ENCODE measurements at regions not wholly inside any gene's neighbourhood (a gene's known extent, or its start where the extent isn't known, plus 50 kb on each side); places are given as distances from the start of the nearest gene placed in this dataset.

DNA sequence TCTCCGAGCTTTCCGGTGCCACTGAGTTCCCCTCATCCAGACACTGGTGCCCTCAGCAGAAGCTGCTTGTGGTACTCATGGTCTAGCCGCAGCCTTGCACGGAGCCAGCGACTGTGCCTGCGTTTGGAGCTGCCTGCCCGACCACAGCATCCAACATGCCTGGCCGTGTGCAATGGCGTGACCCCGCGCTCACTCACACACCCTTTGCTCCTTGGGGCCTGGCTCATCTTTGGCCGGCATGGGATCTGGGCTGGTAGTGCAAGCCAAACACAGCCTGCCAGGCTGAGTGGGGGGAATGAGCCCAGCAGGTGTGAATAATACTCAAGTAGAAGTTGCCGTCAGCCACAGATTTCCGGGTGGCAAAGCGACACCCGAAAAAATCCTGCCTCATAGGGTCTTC is 1178.7 kb upstream of the GBE1 start:
- TF ChIP-seq GATA3 (IDR thresholded peaks at IDR 0.05; ENCODE audit: low read depth, low read length) (no peak), GATA2 (IDR thresholded peaks at IDR 0.05; ENCODE audit: low read depth, low read length) (no peak)

DNA sequence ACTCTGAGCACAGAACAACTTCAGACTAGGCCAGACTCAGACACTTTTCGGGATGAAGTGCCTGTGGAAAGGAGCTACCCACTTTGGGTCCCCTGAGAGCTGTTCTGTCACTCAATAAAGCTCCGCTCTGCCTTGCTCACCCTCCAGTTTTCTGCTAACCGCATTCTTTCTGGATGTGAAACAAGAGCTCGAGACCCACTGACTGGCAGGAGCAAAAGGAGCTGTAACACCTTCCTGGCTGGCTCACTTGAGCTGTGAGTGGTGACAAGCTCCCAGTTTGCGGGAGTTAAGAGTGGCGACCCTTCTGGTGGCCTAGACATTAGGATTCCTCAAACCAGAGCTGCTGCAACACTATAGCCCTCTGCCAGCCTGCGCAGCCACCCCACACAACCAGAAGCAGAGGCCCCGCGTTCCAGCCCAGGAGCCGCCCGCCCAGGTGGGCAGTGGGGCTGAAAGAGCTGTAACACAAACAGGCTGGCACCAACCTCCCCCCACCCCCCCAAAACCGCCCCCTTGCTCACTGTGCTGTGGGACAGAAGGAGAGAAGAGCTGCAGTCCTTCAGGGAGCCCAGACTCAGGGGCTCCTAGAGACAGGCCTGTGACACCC is 1178.1 kb upstream of the GBE1 start:
- TF ChIP-seq GATA3 (IDR thresholded peaks at IDR 0.05; ENCODE audit: low read depth, low read length) (no peak), GATA2 (IDR thresholded peaks at IDR 0.05; ENCODE audit: low read depth, low read length) (no peak)

DNA sequence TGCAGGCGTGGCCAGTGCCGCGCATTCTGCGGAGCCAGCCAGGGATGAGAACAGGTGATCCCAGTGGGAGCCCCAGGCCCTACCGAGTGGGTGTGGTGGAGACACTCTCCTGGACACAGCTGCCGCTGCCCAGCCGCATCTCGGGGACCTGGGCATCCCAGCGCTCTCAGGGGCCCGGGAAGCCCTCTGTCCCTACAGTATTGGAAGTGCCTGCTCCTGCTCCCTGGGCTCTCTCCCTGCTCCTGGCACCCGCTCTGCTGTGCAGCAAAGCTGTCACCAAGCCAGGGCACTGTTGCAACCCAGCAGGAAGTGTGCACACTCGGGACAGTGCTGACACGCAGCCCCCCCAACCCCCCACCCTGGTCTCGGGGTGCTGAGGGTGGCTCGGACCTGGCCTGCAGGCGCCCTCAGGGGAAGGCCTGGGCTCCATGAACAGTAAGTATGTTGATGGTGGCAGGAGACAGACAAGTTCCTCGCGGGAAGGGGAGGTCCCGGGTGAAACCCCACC is 1177.4 kb upstream of the GBE1 start:
- no peak for TF ChIP-seq GATA3 (IDR thresholded peaks at IDR 0.05; ENCODE audit: low read depth, low read length)
- no peak for TF ChIP-seq GATA2 (IDR thresholded peaks at IDR 0.05; ENCODE audit: low read depth, low read length)

DNA sequence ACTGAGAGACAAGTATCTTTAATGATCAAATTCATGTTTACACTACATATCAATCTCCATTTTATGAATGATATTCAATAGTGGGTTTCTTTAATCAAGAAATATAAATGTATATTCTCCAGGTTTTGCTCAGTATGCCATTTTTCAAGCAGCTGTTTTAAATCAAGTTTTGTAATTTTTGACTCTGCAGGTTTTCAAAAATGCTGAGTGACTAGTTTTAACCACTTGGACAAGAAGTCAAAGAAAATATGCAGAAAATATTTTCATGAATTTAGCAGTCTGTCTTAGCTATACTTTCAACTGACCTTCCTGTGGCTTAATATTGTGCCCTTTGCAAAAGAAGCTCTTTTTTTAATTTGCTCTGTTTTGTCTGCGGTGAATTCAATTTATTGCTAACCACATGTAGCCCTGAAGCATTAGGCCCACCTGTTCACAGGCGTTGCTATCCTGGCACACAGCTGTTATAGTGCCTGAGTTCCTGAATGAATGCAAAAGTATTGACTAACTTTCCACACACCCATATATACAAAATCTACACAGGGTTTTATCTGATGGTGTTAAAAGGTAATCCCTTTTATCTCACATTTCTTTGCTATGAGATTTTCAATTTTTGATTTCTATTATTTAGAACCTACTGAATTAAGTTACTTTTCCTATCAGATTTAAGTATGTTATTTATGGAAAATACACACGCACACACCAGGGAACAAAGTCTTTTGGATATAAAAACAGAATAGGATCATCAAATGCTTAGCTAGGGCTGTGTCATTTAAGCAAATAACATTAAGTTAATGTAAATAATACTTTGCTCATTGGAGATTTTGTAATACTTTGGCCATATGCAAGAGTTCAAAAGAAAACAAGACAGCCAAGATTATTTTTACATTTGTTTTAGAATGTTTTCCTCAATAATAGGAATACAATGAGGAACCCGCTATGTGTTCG is 1166.1 kb upstream of the GBE1 start:
- no peak for TF ChIP-seq GATA3 (IDR thresholded peaks at IDR 0.05; ENCODE audit: low read depth, low read length)
- no peak for TF ChIP-seq GATA2 (IDR thresholded peaks at IDR 0.05; ENCODE audit: low read depth, low read length)

DNA sequence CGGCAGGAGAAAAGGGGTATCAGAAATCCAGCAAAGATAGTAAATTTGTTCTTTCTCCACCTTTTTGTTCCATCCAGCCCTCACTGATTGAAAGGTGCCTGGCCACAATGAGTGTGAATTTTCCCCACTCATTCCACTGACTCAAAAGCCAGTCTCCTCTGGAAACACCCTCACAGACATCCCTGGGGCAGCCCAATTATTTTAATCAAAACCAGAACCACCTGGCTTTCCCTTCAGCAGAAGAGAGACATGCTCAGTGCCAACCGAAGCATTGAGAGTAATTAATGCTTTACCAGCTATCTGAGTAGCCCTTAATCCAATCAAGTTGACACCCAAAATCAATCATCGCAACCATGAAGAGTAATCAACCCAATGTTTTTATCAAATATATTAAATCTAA is 1129.6 kb upstream of the GBE1 start:
- TF ChIP-seq GATA3 (IDR thresholded peaks at IDR 0.05; ENCODE audit: low read depth, low read length) = no peak
- no peak for TF ChIP-seq GATA2 (IDR thresholded peaks at IDR 0.05; ENCODE audit: low read depth, low read length)

DNA sequence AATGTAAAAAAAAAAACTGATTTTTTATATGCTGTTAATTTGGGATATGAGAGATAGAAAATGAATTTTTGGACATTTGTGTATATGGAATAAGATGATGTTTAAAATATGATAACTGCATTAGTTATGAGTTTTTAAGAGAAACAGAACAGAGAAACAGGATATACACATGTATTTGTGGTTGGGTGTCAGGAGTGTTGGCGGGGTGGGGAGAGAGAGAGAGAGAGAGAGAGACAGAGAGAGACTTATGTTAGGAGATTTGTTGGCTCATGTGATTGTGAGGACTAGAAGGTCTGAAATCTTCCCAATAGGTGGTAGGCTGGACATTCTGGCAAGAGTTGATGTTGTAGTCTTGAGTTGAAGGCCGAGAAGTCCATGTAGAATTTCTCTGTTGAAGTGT is 1121.6 kb upstream of the GBE1 start:
- TF ChIP-seq GATA2 (IDR thresholded peaks at IDR 0.05; ENCODE audit: low read depth, low read length) (no peak), GATA3 (IDR thresholded peaks at IDR 0.05; ENCODE audit: low read depth, low read length) (no peak)

DNA sequence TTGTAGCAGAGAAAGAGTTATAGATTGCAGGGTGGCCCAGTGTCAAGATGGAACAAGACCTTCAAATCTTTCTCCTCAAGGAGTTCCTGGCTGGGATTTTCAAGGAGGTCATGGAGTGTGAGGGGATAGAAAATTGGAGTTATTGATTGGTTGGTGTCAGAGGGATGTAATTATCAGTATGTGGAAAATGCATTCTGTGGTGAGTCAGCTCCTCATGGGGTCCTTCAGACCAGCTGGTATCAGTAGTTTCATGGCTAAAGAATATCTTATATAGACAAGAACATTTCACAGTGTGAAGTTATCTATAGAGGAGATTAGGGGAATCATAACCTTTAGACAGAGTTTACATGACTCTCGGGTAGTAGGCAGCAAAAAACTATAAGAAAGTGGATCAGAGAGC is 1114.0 kb upstream of the GBE1 start:
- TF ChIP-seq GATA2 (IDR thresholded peaks at IDR 0.05; ENCODE audit: low read depth, low read length) = no peak
- TF ChIP-seq GATA3 (IDR thresholded peaks at IDR 0.05; ENCODE audit: low read depth, low read length) = no peak

DNA sequence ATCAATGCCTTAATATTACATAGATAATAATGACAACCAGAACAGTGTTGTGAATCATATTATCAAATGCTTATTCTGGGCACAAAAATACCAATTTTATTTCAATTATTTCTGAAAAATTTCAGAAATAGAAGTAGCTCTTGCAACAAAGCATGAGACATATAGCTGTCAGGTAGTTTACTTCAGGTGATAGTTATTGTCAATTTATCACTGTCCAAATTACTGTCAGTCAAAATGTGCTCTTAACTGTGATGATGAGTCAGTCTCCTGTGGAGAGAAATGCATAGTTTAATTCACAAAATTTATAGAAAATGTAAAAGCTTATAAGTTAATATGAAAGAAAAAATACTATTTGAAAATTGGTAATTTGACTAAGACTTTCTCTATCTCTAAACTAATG is 1078.4 kb upstream of the GBE1 start:
- TF ChIP-seq GATA3 (IDR thresholded peaks at IDR 0.05; ENCODE audit: low read depth, low read length) = no peak
- TF ChIP-seq GATA2 (IDR thresholded peaks at IDR 0.05; ENCODE audit: low read depth, low read length) = no peak

DNA sequence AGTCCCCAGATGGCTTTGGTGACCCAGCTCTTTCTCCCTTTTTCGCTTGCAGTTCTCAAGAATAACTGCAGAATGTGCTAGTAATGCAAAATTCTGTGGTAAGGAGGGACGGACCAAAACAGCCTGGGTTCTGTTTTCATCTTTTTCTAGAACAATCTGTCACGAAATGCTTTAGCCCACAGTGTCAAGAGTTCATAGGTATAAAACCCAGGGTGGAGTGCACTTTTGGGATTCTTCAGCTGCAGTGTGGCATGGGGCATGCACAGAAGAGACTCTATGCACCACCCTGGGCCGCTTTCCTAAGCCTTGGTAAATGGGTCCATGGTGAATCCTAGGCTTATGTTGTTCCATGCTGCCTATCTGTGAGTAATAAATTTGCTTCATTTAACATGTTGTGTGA is 1072.7 kb upstream of the GBE1 start:
- no peak for TF ChIP-seq GATA3 (IDR thresholded peaks at IDR 0.05; ENCODE audit: low read depth, low read length)
- TF ChIP-seq GATA2 (IDR thresholded peaks at IDR 0.05; ENCODE audit: low read depth, low read length) = no peak

DNA sequence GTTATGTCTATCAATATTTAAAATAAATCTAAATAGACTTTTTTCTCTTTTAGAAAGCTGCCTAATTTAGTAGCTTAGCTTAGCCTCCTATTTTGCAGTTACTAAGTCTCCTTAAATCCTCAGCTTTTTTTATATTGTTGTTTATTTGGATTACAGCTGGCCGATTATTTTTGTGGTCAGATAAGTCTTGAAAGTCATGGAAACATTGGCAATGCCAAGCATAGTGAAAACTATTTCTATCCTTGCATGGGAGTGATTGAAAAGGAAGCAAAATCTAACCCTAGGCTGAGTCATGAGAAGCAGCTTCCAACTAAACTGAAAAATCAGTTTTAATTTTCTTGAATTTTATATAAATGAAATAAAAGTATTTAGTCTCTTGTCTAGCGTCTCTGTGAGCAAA is 1063.0 kb upstream of the GBE1 start:
- TF ChIP-seq GATA3 (IDR thresholded peaks at IDR 0.05; ENCODE audit: low read depth, low read length) = no peak
- no peak for TF ChIP-seq GATA2 (IDR thresholded peaks at IDR 0.05; ENCODE audit: low read depth, low read length)

DNA sequence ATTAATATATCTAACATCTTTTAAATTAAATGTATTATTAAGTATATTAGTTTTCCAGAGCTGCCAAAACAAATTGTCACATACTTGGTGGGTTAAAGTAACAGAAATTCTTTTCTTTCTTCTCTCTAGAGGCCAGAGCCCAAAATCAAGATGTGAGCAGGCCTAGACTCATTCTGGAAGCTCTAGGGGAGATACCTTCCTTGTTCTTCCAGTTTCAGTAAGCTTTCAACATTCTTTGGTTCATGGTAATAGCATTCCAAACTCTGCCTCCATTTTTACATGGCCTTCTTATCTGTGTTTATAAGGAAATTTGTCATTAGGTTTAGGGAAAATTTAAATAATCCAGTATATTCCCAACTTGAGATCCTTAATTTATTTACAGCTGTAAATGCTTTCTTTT is 1054.6 kb upstream of the GBE1 start:
- TF ChIP-seq GATA2 (IDR thresholded peaks at IDR 0.05; ENCODE audit: low read depth, low read length) (no peak), GATA3 (IDR thresholded peaks at IDR 0.05; ENCODE audit: low read depth, low read length) (no peak)

DNA sequence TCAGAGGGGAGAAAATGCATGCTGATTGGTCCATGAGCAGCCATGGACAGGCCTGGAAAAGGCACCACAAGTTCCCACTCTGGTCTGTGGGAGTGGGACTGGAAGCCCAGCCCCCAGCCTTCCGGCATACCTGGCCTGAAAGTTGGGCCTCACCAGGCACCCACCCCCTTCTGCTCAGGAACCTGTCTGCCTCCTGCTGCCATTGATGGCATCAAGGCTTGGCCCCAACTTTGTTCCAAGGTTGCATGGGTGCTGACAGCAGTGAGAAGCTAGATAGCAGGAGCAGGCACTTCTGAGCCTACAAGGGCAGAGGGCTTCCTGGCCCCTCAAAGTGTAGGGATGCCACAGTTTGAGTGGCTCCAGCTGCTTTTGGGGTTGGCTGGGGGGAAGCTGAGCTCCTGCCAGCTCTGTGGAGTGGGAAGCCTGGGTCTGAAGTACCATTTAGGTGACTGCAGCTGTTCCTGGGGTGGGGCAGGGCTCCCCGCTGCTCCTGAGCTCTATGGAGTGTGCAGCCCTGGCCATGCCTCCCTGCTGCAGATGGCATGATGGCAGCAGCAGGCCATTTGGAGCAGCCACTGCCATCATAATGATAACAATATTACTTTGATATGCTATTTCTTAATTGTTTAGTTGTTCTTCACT is 1054.1 kb upstream of the GBE1 start:
- TF ChIP-seq GATA3 (IDR thresholded peaks at IDR 0.05; ENCODE audit: low read depth, low read length) (no peak), GATA2 (IDR thresholded peaks at IDR 0.05; ENCODE audit: low read depth, low read length) (no peak)

DNA sequence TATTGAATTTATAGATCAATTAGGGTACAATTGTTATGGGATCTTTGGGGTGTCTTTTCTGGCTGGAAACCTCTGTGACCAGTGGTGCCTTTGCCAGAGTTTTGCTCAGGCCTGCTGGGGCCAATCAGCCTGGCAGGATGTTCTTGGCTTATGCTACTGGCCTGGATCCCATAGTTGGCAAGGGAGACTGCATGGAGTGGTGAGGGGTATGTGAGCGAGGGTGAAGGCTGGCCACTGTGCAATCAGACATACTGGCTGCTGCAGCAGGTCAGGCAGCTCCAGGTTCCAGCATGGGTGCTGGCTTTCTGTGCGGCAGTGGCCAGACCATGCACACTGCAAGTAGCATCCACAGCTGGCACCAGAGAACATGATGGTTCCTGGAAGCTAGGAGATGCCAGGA is 1053.2 kb upstream of the GBE1 start:
- TF ChIP-seq GATA3 (IDR thresholded peaks at IDR 0.05; ENCODE audit: low read depth, low read length) (no peak), GATA2 (IDR thresholded peaks at IDR 0.05; ENCODE audit: low read depth, low read length) (no peak)

DNA sequence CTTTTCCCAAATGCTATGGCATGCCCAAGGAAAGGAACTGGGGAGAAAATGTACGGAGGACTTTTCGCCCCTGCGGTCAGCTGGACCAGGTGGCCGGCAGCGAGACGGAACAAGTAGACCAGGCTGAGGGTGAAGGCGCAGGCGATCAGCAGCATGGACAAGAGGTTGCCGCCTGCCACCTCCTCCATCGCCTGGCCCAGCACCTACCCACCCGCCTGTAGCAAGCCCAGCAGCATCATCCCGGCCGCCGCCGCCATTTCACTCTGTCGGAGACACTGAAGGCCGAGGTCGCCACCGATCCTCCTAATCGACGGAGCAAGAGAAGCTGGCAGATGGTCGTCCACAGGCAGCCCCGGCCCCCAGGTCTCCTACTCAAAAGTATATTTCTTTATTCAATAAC is 1046.3 kb upstream of the GBE1 start:
- TF ChIP-seq GATA2 (IDR thresholded peaks at IDR 0.05; ENCODE audit: low read depth, low read length) (no peak), GATA3 (IDR thresholded peaks at IDR 0.05; ENCODE audit: low read depth, low read length) (no peak)
